ENCODE measurements at regions not wholly inside any gene's neighbourhood (a gene's known extent, or its start where the extent isn't known, plus 50 kb on each side); places are given as distances from the start of the nearest gene placed in this dataset.
"Not testable (repeated sequence)": the region's sequence is repeated elsewhere in the genome, so short reads cannot be mapped to it uniquely, and the experiment has no call there.

DNA sequence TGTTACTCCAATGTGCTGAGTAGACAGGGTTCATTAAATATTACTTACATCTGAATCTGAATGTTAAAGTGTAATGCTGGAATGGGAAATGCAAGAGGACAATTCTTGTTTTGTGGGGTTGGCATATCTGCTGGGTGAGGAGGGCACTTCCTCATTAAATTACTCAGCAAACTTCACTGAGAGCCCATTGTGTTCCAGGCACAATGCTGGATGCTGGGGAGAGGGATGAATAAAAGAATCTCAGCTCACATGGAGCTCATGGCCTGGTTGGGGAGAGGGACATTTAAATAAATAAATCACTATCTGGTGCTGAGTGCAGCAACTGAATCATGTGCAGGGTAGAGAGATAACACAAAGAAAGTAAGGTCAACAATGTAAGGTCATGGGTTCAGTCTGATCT is 199.2 kb upstream of the CFAP20DC start:
- no peak for DNase-seq

DNA sequence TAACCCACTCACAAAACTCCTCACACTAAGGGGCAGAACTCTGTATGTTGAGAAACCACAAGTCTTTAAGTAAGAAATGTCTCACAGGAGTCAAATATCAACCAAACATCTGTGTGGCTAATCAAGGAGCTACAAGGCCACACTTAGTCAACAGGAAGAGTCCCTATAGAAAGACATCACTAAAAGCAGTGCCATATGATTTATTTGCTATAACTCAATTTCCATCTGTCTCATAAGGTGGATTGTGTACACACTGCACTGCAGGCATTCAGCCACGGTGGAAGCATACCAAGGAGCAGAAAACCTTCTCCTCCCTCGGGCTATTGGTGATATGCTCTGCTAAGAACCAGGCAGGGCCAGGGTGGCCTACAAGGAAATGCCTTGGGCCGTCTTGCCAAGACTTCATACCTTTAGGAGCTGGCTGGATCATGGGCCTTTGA is 197.6 kb upstream of the CFAP20DC start:
- peak in 1 of 5 experiments; percentile 54 for DNase-seq

DNA sequence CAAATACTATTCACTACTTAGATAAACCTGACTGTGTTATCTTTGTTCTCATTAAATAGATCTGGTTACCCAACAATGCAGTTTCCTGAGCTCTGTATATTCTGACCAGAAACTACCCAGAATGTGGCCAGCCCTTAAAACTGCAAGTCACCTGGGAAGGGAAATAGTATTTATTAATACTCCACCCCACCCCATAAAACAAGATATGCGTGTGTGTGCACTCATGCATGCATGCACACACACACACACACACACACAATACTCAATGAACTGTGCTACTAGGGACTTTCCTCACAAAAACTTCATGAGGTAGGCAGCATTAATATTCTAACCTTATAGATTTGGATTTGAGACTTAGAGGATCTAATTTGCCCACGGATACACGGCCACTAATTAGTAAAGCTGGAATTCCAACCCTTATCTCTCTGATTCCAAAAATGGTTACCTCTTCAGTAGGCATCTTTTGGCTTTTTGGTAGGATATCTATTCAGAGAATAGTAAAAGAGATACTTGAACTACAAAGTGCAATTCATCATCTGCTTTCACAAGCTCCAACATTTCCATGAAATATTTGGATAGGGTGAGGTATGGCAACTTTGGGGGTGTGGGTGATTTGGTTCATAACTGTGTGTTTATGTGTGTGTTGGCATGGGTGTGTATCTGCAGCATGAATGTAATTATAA is 197.0 kb upstream of the CFAP20DC start:
- DNase-seq = no peak

DNA sequence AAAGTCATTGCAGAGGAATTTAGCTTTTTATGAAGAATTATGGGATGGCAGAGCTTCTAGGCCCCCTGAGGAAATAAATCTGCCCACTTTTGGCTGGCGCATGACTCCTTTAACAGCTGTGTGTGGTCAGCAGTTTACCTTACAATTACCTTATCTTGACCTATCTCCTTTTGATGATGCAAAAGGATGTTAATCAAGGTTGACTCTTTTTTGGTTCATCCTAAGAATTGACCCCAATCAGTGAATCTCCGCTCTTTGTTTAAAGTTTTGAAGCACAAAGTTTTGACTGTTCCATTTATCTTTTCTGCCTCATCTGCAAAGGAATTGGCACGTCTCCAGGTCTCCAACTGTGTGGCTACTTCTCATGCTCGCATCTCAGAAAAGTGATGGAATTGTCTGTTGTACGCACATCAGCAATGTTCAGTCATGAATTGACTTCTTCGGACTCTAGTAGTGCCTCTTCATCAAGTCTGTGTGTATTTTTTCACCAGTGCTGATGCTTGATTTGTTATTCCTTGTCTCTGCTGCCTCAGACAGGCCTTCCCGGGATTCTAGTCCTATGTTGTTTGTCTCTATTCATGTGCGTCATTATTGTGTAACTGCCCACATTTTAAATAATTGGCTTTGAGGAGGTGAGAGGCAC is 196.2 kb upstream of the CFAP20DC start:
- no peak for DNase-seq

DNA sequence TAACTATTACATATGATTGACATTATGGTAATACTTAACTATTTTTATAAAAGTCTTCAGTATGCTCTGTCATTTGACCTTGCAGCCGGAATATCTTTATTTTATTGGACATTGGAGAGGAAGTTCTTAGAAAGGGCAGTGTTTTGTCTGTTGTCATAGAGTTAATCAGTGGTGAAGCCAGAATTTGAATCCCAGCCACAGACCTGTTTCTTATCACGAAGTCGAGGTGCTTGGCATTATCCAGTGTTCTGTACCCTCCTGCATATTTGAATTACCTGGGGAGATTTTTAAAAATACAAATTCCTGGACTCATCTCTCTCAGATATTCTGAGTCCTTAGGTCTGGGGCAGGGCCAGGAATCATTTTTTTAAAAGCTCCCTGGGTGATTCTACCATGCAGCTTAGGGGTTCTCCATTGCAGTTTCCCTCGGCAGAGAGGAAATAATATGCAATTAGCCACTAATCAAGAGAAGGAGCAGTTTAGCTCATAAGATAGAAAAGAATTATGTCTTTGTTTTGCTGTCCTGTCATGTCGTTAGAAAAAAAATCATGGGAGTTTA is 195.6 kb upstream of the CFAP20DC start:
- DNase-seq = no peak

DNA sequence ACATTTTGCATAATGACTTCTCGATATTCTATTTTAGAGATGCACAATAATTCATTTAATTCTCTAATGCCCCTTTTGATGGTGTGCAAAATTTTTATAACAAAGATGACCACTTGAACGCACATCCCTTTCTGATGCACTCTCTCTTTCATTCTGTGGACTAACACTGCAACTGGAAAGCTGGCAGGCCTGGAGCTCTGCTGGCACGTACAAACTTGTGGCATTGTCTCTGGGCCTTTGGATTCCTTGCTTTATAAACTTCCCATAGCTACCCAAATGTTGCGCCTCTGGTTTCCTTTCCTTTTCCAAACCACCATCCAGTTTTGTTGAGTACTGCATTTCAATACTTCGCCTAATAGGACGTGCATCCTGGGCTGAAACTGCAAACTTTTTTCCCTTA is 194.5 kb upstream of the CFAP20DC start:
- no peak for DNase-seq

DNA sequence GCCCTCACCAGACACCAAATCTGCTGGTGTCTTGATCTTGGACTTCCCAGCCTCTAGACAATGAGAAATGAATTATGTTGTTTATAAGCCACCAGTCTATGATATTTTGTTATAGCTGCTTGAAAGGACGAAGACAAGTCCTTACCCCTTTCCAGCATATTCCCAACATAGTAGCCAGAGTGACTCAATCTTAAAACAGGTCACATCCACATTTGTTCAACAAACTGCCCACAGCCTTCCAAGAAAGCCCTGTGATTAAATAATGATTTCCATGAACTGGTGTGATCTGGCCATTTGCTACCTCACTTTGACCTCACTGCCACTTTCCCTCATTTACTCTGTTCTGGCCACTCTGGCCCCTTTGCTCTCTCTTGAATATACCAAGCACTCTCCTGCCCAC is 193.7 kb upstream of the CFAP20DC start:
- no peak for DNase-seq

DNA sequence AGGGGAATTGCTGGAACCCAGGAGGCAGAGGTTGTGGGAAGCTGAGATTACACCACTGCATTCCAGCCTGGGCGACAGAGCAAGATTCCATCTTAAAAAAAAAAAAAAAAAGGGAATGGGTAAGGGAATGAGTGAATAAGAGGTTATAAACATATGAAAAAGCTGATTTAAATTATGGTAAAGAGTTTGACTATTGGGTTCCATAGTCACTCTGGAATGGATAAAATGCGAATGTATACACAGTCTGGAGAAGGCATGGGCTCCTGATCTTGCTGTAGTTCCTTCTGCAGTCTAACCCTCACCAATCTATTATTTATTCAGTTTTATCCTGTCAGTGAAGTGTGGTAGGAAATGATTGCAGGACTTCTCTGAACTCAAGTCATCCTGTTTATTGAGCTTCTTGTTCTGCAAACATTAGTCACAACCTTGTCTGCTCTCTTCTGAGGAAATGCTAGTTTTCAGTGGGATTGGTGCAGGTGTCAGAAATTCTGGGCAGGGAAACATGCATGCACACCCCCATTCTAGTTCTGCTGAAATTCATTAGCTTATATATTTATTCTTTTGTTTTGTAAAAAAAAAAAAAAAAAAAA is 190.9 kb upstream of the CFAP20DC start:
- DNase-seq = no peak

DNA sequence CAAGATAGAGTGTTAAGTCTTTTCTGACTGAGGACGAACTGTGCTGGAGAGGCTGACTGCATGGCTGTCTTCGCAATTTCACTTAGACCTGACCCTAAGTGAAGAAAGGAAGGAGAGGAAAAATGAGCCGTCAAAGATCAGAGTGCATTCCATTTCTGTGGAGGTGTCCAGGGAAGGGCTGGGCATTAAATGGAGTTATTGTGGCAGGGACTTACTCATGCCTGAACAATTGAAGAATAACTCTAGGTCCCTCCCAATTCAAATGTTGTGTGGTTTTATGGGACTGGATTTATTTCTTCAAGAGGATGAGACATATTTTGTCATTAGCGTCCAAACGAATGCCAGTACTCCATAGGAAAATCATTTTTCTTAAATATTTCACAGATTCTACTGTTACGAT is 187.3 kb upstream of the CFAP20DC start:
- DNase-seq = no peak

DNA sequence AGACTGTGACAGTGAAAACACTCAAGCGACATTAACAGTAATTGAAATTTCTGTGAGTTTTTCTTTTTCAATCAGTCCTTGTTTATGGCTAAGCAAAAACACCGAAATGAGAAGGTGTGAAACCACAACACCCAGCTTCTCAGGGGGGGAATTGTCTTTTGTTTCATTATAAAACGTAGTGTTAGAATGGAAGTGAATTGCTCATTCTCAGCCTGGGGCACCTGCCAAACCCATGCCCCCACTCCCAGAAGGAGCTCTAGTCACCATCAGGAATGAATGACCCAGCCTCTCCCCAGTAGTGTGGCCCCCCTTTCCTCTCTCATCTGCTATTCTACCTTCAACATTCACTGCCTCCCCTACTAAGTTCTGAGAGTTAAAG is 185.8 kb upstream of the CFAP20DC start:
- DNase-seq = peak in 2 of 5 experiments; percentile 20 to 80

DNA sequence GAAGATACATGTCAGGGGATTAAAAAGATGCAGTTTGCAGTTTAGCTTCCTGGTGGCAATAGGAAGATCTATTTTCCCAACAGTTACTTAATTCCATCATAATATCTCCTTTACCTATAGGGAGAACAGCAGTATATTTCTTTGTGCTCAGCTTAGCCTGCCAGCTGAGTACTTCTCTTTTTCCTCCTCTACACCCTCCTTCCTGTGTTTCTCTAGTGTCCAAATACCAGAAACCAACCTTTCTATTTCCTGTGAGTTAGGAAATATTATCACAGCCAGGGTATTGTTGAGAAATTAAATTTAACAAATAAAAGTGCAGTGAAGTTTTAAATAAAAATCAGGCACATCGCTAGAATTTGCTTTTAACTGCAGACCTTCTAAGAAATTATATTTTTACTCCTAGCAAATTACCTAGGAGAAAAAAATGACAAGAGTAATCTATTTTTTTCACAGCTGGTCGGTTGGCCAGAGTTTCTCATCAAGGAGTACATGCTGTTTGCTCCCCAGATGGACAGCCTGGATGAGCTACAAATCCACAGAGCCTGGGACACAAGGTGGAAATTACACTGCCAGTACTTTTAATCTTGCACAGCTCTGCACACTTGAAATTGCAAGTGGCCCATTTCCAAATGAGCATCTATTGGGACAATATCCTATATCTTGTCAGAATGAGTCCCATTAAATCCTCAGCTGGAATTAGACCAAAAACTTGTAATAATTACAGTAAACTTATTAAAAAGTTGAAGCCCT is 185.2 kb upstream of the CFAP20DC start:
- DNase-seq = no peak

DNA sequence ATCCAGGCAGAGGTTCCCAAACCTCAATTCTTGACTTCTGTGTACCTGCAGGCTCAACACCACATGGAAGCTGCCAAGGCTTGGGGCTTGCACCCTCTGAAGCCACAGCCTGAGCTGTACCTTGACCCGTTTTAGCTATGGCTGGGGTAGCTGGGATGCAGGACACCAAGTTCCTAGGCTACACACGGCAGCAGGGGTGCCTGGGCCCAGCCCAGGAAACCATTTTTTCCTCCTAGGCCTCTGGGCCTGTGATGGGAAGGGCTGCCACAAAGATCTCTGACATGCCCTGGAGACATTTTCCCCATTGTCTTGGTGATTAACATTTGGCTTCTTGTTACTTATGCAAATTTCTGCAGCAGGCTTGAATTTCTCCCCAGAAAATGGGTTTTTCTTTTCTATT is 180.6 kb upstream of the CFAP20DC start:
- DNase-seq = not testable (repeated sequence)

DNA sequence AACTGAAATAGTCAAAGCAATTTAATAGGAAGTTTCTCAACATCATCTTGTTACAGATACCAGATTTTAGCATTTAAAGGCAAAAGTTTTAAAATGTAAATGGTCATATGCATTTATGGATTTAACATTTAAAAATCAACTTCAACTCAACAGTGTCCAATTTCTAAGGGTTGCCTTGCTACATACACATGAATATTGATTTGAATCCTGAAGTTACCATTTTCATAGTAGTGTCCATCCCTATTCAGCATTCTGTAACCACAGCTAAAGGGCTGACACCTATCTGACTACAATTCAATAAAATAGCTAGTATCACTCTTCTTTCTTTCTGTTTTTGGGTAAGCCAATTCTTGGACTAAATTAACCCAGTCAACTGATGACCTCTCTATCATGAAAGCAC is 164.0 kb upstream of the CFAP20DC start:
- DNase-seq = no peak

DNA sequence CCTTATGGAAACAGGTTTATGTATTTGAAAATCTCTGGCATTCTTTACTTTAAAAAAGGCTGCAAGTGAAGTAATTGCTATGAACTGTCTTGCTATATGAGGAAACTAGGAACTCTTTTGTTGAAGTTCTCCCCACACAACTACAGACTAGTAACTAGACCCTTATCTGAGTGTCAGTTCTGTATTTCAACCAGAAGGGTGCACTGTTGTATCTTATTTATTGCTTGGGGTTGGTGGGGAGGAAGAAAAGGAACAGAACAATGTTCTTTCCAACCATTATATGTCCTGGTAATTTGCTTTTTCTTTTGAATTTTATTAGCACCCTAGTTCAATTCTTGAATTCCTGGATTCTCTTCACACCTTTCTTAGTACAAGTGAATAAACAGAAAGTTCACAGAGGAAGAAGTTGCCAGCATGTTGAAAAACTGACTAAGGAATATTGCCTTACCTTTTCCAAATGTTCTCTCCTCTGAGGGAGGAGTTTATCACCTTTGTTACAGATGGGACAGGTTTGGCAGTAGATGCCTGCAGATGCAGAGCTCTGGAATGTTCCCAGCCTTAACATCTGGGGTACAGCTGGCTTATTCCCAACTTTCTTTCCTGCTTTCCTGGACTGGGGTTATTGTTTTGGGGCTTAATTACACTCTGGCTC is 162.4 kb upstream of the CFAP20DC start:
- DNase-seq = peak in 2 of 5 experiments; percentile 17 to 47

DNA sequence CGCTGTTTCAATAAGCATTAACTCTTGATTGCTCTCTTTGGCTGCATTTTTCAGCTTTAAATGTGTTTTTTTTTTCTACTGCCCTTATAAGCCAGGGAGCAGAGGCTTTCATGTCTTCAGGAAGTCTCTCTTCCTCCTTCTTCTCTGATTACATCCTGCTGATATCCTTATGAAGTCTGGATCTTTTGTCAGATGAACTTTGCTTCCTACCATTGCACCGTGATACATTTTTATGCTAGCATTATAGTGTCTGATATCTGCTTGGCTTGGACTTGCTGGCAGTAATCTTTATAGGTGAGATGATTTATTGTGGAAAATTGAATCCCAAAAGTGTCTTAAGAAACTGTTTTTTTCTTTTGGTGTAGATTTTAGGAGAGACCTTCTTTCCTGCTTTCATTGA is 160.4 kb upstream of the CFAP20DC start:
- DNase-seq = no peak

DNA sequence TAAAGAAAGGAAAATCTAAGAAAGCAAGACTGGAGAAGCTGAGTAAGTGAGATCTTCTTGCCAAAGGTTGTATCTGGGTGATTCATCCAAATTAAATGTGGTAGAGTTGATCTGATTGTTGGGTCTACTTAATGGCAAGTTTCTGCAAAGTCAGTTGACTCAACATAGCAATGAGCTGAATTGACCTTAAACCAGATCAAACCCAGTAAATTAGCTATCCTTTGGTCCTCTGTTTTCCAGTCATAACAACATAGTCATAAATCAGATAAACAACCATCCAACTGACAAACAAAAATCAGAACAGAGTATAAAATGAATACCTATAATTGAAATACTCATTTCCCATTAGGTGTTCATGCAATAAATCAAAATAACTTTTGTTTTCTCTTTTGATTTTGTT is 142.6 kb upstream of the CFAP20DC start:
- DNase-seq = no peak

DNA sequence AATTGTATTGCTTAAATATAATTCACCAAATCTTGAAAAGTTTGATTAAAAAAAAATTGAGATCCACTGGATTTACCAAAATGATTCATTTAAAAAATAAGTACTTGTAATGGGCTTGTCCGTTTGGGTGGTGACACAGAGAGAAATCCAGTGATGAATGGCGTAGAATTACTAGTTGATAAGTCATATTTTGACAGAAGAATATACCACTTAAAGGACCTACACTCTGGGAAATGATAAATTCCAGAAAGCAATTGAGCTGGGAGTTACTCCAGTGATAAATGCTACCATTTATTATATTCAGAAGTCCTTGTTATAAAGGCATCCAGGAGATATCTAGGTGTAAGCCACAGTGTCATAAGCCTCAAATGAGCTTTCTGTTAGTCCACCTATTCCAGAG is 141.8 kb upstream of the CFAP20DC start:
- no peak for DNase-seq

DNA sequence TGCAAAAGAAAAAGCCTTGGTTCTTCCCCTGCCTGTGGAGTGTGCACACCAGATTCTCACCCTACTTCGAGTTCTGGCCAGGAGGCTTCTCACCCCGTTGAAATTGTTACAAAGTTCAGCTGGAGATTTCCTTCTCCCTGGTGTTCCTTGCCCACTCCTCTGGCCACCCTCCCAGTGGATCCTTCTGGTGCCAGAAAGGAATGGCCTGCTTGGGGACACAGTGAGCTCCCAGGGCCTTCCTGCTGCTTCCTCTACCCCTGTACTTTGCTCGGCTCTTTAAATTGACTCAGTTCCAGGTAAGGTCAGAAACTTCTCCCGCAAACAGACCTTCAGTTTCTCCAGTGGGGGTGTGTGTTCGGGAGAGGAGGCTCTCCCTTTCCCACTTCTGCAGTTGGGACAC is 140.1 kb upstream of the CFAP20DC start:
- DNase-seq = no peak

DNA sequence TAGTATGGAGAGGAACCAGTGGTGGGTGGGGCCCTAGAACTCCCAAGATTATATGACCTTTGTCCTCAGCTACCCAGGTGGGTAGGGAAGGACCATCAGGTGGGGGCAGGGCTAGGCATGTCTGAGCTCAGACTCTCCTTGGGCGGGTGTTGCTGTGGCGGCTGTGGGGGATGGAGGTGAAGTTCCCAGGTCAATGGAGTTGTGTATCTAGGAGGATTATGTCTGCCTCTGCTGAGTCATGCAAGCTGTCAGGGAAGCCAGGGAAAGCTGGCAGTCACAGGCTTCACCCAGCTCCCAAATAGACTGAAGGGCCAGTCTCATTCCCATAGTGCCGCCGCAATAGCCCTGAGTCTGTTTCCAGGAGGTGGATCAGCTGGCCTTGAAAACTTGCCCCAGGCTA is 139.7 kb upstream of the CFAP20DC start:
- no peak for DNase-seq

DNA sequence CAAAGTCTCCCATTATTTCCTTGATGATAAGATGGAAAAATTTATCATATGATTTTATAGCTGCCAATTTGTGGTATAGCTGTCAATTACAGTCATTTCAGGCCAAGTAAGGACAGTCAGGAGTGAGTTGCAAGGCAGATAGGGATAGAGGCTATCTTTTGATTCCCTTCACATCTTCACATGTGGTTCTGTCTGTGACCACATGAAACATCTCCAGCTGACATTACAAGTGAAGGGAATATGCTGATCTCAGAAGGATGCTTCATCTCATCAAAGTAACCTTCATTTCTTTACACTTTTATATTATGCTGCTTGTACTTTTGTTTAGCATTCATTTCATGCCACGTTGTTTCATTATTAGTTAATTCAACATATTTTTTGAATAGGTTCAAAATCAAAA is 136.9 kb upstream of the CFAP20DC start:
- no peak for DNase-seq

DNA sequence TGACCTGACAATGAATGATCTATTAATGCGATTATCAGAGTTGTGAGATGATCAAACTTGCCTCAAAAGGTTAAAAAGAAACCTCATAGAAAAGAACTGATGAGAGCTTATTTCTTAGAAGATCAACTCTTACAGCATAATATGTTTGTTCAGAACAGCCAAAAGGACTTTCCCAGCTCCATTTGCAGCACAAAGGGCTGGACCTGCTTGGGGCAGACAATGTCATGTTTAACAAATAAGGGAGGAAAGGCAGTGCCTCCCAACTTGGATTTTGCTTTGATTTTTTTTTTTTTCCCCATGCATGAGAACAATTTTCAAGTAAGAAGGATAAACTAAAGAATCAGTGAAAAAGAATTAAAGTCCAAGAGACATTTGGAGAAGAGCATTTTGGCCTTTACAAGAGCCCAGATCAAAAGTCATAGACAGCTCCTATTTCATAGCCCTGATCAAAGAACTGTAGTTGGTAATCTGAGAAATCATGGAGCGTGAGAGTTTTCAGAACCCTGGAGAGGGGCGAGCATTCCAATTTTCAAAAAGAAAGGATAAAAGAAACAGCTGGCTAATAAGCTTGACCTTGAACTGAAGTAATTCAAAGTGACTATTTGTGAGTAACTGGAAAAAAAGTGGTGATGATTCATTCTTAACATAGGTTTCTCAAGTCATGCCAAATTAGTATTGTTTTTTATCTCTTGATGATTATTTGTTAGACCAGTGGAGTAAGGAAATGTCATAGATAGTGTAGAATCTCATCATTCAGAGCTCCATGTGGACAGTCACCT is 136.0 kb upstream of the CFAP20DC start:
- DNase-seq = no peak

DNA sequence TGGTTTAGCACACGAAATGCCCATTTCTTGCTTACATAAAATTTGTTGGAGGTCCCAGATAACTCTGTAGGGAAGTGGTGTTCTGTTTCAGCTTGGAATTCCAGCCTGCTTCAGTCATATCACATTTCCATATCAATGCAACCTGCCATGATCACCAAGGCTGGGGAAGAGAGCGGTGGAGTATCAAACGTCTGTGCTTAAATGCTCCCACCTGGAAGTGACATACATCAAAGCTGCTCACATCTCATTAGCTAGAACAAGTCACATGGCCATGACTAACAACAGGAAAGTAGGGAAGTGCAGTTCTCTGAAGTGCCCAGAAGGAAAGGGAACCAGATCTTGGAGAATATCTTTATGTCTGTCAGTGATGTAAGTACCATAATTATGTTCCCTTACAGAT is 130.2 kb upstream of the CFAP20DC start:
- no peak for DNase-seq

Measured in T-helper 2 cell (primary cell).